Hematopoietic multipotent progenitor cell treated with erythropoietin and hydrocortisone succinate and interleukin-3 and kit ligand, for 4 days (in vitro differentiated cells): ENCODE measurements at regions not wholly inside any gene's neighbourhood (a gene's known extent, or its start where the extent isn't known, plus 50 kb on each side); places are given as distances from the start of the nearest gene placed in this dataset.

ENCODE experiments used
- DNase-seq: peaks from one replicate; pipeline ENCODE4 v3.0.0-alpha.2; 2015

DNA sequence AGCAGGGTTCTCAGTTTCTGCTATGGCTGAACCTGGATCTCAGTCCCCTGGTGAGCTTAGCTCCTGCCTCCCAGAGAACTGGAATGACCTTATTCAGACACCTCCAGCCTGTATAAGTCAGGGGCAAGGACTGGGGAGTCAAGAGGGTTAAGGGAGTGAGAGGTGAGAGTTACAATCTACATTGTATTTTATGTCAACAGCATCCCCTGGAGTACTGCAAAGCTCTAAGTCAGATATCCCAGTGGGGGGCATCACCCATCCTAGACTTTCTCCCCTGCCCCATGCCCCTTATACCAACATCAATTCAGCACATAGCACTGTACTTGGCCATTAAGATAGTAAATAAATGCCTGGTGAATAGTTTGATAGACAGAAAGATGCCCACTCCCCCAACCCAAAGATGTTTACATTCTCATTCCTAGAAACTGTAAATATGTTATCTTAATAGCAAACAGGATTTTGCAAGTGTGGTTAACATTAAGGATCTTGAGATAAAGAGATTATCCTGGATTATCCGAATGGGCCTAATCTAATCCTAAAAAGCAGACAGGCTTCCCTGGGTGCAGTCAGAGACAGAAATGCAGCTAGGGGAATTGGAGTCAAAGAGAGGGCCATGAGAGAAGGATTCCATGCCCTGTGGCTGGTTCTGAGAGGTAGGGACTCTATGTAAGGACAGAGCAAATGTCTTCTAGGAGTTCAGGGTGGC is 132.3 kb upstream of the RASGRP1 start:
- no peak for DNase-seq

GRCh38 chr15:38698254-38698653 is 133.6 kb upstream of the RASGRP1 start:
- DNase-seq: peak; percentile 36

DNA sequence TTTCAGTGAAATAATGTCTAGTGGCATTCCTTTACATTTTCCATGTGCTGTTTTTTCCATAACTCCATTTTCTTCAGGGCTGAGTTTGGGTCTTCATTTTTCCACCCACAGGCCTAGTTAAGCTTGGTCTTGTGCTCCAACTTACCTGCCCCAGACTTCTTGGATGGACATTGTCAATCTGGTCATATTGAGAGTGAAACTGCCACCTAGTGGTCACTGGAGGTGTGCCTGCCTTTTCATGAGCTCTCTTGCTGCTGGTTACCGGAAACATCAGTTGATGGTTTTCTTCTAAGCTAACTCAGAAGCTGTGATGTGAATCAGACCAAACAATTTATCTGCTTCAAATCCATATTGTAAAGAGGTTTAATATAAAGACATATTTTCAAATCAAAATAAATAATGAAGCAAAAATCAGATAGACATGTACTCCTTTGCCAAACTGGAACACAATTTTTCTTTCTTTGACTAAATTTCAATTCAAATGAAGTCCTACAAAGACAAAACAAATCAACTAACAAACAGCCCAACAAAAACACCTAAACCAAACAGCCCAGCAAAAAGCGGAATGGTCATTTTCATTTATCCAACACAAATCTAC is 135.1 kb upstream of the RASGRP1 start:
- DNase-seq: peak; percentile 87

GRCh38 chr15:38701149-38701548 is 136.5 kb upstream of the RASGRP1 start:
- DNase-seq: no peak

DNA sequence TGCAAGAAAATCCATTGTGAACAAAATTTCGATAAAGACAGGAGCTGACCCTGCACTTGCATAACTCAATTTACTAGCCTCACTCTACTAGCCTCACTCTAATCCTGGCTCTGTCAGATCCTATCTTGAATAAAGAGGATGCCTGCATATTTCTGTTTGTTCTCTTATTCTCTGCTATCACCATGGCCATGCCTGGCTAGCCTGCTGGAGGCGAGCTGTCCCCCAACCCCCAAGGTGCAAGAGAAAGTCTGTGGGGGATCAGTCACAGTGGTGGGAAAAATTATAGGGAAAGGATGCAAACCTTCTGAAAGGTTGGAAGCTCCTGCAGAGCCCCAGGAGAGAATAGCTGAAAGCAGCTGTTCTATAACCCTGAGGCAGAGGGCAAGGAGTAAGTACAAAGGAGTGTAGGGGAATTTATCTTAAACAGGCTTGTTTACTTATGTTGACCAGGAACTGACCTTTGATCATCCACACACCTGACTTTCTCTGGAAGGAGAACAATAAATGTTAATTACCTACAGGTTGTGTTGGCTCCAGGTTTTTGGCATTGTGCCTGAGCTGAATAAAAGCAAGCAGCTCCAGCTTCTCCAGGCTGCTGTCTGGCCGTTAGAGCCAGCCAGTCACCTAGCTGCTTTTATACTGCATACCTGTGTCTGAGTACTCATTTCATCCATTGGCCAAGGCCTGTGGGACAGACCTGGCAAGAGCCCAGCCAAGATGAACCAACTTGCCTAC is 137.7 kb upstream of the RASGRP1 start:
- DNase-seq: no peak

DNA sequence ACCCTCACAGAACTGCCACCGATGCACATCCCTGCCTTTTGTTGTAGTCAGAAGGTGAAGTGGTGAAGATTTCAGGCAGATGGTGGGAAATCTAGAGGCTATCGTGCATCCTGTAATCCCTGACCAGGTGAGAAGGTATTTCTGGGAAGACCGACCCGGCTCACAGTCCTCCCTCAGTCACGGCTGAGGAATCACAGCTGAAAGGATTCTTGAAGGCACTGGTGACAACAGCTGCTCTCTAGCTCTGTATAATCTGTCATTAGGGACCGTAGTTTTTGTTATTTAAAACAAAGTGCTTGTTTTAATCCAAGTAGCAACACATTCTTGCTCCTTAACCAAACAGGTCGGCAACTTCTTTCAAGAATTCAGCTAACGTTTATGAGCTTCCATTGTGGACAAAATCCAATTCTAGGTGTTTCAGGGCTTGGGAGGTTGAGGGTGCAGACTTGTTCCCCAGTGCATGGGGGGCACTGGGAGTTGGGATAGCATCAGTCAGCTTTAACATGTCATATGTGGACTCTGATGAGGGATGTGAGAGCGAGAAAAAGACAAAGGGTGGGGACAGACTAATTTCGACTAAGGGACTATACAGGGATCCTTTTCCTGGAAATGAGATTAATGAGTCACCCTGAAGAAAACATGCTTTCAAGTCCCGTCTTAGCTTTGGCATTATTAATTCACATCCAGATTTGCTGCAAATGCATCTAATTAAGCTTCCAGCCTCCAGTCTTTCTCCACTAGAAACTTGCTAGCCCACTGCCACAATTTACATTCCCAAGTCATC is 141.0 kb upstream of the RASGRP1 start:
- no peak for DNase-seq

DNA sequence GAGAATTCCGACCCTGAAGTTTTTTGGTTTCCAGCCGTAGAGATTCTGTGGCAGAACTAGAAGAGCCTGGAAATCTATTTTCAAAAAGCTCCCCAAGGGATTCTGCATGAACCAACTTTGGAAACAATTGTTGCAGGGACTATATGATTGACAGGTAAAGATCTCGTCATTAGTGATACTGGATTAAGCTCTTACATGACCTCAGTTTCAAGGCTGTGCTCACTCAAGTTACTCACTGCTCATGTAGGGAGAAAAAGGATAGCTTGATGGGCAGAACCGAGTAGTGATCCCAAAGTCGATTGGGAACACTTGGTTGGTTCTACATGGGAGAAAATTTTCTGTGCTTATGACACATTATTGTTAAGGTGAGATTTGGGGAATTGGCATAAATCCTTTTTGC is 142.3 kb upstream of the RASGRP1 start:
- no peak for DNase-seq

GRCh38 chr15:38707802-38708671 is 143.4 kb upstream of the RASGRP1 start:
- DNase-seq: peak; percentile 73

GRCh38 chr15:38708672-38709180 is 144.1 kb upstream of the RASGRP1 start:
- no peak for DNase-seq

DNA sequence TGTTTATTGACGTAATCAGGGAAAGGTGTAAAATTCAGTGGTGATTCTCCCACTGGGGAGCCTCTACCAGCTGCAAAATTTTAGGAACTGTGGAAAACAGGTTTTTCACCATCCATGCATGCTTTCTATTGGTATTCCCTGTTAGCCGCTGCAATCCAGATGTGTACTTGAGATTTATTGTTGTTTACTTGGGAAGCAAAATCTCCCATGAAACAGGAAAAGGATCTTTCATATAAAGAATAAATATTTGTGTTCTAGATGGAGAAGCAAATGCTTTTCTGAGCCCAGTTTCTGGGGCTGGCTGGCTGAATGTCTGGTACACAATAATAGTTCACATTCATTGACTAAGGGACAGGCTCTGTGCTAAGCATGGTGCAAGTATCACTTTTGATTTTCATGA is 144.6 kb upstream of the RASGRP1 start:
- no peak for DNase-seq

- no peak for DNase-seq
Measured at GRCh38 chr15:38714309-38715072, 149.9 kb upstream of the RASGRP1 start.

DNA sequence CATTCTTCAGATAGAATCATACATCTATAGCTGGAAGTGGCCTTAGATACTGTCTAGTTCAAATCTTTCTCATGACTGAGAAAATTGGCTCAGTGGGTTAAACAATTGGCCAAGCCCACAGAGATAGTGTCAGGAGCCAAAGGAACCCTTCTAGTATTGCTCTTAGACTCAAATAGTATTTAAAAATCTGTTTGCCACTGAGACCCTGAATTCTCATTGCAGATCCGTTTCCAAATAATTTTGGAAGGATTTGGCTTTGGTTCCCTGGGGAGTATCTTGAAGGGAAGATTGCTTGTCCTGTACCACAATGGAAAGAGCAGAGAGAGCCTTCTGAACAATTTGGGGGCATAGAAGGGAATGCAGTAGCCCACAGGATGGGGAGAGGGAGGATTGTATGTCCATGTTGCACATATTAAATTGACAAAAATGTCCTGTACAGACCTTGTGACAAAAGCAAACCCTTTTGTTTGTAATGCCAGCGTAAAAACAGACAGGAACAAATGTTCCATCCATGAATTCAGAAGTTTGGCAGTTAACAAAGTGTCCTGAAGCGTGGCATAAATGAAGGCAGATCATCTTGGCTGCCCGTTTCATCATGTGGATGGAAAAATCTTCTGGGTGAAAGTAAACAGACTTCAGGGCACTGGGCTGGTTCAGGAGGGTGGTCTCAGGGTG is 156.4 kb upstream of the RASGRP1 start:
- no peak for DNase-seq

GRCh38 chr15:38721568-38721945 is 156.9 kb upstream of the RASGRP1 start:
- no peak for DNase-seq

DNA sequence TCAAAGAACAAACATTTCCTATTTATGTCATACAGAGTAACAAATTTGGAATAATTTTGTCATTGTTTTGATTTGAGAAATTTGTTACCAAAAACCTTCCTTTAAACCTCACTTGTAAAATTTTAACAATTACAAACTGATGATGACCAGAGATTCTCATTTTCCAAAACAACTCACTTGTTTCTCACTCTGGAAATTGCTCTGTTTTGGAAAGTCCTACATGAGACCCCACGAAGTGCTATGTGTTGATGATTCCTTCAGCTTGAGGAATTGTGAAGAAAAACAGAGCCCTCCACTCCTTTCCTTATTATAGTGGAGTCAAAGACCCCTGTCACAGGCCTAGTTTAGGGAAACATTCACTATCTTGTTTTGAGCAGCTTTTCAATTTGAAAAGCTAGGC is 157.6 kb upstream of the RASGRP1 start:
- no peak for DNase-seq

DNA sequence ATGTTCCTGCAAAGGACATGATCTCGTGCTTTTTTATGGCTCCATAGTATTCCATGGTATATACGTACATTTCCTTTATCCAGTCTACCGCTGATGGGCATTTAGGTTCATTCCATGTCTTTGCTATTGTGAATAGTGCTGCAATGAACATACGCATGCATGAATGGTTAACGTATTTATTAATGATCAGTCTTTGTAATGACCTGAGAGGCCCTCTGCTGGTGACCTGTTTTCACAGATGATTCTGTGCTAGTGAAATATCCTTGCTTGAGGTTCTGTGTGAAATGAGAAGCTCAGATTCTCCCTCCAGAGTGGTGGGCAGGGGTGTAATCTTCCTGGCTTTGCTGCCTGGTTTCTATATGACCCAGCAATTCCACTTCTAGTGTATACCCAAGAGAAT is 160.2 kb upstream of the RASGRP1 start:
- DNase-seq: no peak

DNA sequence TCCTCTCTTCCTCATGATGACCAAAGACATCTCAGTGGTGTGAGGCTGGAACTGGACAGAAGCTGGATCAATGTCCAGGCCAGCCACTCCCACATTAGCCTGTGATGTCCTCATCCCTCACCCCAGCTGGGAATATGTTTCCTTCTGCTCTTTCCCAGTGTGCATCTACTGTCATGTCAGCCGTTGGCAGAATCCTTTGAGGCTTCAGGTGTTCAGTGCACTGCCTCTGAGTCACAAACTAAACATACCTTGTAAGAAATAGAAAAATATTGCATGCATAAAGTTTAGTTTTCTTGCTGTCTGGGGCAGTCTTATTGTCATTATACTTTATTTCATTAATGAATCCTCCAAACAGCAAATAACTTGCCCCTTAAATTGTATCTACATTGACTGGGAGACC is 161.6 kb upstream of the RASGRP1 start:
- DNase-seq: no peak

DNA sequence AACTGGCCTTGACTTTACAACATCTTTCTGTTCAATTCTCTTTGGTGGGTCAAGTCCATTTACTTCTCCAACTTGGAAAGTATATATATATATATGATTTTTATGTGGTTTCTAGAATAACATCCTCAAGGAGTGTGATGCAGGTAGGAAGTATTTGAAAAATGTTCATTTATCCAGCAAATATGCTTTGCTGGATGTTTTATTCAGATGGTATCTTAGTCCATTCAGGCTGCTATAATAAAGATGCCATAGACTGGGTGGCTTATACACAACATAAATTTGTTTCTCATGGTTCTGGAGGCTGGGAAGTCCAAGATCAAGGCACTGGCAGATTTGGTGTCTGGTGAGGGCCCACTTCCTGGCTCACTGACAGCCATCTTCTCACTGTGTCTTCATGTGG is 168.7 kb upstream of the RASGRP1 start:
- no peak for DNase-seq

- DNase-seq: no peak
Measured at GRCh38 chr15:38740206-38740605, 175.6 kb upstream of the RASGRP1 start.

- peak; percentile 29 for DNase-seq
Measured at GRCh38 chr15:38743147-38743546, 178.5 kb upstream of the RASGRP1 start.

DNA sequence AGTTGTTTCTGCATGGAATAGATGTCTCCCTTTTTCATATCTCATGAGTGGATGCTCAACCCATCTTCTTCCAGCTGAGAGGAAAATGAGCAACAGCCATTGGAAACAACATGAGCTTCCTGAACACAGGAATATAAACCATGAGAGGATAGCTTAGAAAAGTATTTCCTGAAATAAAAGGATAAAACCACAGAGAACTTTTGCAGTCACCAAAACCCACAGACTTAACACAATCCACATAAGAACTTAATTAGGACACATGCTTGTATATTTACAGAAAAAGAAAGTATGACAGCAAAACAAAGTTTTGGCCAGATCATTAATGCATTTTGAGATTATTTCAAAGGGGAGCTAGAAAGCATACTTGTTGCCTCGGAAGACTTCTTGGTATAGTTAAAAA is 180.5 kb upstream of the RASGRP1 start:
- no peak for DNase-seq

DNA sequence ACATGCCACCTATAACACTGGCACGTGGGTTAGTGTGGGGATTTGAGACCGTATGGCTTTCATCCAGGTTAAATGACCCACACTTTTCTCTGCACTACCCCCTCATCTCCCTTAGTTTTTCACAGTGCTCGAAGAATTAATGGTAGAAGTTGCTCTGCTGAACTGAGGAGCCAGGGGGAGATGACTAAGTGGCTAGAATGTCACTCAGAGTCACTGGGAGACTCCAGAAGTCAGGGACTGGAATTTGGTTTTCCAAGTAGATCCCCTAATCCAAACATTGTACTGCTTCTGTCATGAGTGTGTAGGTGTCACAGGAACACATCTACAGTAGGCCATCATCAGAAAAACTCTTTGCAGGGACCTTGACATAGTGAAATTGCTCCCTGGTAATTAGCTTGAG is 181.0 kb upstream of the RASGRP1 start:
- no peak for DNase-seq
